NCI-H524 (cell line): ENCODE measurements at regions not wholly inside any gene's neighbourhood (a gene's known extent, or its start where the extent isn't known, plus 50 kb on each side); places are given as distances from the start of the nearest gene placed in this dataset.
"Not testable (repeated sequence)": the region's sequence is repeated elsewhere in the genome, so short reads cannot be mapped to it uniquely, and the experiment has no call there.

Source experiments
- DNase-seq, 2 experiments: peaks; one replicate each; lab custom pipeline; 2025; lab: John Stamatoyannopoulos, UW

DNA sequence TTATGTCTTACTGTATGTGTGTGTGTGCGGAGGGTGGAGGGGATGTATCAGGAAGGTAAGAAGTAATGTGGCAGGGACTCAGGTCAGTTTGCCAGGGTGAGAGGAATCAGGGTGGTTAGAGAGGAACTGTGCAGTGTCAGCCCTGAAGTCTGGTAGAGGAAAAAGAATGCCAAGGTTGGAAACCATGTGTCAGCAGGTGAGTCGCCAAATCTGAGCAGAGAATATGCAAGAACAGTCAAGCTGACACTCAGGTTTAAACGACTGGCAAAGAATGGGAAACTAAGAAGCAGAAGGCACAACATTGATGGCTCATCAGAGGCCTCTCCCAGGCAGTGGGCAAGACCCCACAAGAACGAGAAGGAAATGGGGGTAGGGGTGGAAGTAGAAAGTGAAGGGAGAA lies 107.5 kb upstream of the TBX18 start:
- no peak for DNase-seq

DNA sequence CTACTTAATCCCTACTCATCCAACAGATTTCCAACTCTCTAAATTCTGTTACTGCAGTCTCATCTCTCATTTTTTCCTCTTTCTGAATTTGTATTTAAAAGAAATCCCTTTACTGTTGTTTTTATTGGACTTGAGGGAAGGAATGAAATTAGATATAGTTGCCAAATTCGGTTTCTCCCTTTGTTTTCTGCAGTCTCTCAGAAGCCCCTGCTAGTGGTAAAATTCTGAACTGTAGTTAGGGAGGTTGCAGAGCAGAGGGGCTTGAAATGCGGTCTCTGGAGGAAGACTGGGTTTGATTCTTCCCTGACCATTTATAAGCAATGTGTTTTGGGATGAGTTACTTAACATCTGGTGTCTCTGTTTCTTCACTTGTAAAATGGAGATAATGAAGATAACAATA lies 106.3 kb upstream of the TBX18 start:
- DNase-seq = no peak

DNA sequence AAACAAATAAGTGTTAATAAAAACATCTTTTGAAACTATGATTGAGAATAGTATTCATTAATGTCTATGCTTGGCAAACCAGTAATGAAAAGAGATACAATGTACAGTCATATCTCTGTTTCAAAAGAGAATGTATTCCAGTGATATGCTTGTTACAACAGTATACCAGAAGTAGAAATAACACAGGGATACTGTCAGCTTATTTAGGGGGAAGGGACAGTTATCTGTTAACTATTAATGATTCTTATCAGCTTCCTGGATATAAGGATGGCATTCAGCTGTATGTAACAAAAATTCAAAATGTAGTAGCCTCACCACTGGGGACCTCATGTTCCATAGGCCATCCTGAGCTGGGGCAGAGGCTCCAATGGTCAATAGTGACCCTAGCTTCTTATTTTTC lies 103.8 kb upstream of the TBX18 start:
- DNase-seq = no peak

DNA sequence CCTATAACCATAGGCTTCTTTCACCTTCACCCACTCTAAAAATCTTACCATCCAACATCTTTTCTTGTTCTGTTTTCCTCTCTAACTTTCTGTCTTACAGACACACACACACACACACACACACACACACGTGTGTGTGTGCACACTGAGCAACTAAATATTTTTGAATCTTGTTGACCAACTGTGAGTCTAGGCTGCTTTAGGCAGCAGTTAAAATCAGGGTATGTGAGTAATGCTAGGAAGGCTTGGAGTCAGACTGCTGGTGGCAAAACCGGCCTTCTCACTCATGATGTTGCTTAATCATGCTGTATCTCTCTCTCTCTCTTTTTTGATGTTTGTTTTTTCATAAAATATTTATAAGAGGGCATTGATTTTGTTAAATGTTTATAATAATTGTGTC lies 103.1 kb upstream of the TBX18 start:
- DNase-seq = no peak

DNA sequence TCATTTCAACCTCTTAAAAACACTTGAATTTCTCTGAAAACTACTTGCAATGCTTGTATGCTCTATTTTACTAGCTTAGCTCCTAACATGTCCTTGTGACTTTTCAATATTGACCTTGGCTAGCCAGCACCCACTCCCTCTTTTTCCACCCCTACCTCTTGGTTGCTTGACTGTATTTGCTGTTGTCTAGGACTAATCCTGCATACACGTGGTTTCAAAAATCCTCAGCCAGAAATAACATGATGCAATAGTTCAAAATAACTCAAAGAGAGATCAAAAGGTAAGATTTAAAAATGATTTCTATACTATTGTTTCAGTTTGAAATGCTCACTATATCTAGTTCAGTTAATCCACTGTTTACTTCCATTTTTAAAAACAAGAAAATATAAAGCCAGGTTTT lies 102.3 kb upstream of the TBX18 start:
- no peak for DNase-seq

DNA sequence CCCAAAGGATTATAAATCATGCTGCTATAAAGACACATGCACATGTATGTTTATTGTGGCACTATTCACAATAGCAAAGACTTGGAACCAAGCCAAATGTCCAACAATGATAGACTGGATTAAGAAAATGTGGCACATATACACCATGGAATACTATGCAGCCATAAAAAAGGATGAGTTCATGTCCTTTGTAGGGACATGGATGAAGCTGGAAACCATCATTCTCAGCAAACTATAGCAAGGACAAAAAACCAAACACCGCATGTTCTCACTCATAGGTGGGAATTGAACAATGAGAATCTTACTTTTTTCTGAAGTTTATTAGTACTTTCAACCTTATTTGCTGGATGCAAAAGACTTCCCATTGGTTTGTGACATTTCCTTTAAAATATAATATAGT lies 101.0 kb upstream of the TBX18 start:
- DNase-seq = not testable (repeated sequence)

DNA sequence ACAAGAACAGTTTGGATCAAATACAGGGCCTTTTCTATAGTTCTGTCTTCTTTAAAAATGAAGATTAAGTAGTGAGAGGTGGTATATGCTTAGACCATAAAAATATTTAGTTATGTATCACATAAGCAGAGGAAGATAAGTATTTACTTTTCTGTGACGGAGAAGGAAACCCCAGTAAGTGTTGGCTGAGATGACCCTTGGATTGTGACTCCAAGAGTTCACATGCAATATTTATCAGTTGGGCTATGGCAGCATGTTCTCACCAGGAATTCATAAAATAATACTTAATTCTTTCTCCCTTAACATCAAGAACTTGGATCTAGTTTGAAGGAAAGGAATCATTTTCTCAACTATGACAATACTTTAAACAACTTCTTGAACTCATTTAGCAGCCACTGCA lies 98.4 kb upstream of the TBX18 start:
- DNase-seq = no peak

DNA sequence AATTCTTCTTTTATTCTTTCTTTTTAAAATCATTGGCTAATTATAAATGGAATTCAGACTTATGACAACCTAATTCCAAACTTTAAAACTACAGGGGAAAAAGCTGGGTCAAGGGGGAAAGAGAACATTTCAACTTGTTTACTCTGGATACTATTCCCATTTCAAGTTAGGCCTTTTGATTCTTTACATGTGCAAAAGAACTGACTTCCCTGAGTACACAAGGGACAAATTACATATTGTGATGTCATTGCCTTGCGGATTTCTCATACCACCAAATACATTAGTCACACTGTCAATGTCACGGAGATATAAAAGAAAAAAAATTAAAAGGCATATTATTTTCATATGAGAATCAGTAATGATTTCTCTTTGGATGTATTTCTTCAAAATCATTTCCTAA lies 96.5 kb upstream of the TBX18 start:
- DNase-seq = no peak

DNA sequence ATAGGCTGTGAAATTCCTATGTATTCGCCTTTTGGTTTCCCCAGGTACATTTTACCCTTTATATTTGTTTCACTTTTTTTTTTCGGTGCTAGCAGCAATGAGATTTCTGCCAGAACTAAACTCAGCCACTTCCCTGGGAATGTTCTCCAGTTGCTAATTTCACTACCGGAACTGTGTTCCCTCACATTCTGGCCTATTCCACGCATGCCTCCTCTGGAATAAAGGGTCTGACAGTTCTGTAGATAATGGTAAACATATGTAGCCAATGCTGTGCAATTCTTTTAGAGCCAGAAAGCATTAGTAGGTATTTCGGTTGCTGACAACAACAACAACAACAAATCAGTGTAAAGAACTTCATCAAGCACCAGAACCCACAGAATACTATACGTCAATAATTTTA lies 96.1 kb upstream of the TBX18 start:
- no peak for DNase-seq

DNA sequence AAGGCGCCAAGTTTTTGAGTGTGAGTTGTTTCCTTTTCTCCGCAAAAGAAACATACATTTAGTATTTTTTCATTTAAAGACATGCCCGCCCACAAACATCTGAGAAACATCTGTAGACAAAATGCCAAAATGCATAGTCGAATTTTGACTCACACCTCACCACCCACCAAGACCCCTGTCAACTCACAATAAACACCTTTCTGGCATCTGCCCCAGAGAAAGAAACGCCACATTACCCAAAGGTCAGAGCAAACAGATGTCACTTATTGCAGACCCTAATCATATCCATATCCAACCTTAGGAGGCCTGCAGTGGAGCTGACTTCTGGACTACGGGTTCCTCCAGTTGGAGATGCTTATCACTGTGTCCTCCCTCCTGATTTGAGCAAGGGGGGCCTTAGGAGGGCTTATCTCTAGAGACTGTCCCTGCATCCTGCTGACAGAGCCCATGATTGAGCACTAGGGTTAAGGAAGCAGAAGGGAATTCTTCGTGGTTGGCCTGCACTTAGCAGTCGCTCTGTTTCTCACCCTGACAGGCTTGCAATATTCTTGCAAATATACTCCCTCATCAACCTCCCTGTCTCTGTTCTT lies 90.5 kb upstream of the TBX18 start:
- DNase-seq = no peak

DNA sequence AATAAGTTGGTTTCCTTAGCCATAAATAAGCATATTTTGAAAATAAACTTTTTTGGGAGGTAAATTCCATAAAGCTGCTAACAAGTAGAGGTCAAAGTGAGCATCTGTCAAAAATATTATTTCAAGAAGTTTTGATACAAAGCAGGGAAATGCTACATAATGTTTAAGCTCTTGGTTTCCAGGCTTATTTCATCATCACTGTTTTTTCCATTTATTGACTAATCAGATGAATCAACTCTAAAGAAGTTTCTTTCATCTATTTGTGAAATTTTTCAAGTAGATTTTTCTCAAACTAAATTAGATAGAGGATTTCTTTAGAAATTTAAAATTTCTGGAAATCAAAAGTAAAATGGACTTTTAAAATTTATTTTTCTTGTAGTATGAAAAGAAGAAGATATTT lies 89.5 kb upstream of the TBX18 start:
- DNase-seq = no peak

DNA sequence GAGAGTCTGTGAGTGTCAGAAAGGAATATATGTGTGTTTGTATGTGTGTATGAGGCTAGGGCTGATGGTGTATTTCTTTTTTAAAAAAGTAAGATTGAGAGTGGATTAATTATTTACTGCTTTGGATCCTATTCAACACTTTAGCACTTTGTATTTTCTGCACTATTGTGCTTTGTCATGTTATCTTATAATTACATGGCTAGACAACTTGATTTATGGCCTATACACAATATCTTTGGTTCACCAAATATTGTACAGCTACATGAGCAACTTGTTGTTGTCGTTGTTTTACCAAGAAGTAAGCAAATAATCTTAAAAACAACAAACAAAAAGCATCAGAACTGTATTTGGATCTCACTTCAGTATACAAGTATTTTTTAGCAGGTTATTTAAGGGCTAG lies 84.6 kb upstream of the TBX18 start:
- no peak for DNase-seq

DNA sequence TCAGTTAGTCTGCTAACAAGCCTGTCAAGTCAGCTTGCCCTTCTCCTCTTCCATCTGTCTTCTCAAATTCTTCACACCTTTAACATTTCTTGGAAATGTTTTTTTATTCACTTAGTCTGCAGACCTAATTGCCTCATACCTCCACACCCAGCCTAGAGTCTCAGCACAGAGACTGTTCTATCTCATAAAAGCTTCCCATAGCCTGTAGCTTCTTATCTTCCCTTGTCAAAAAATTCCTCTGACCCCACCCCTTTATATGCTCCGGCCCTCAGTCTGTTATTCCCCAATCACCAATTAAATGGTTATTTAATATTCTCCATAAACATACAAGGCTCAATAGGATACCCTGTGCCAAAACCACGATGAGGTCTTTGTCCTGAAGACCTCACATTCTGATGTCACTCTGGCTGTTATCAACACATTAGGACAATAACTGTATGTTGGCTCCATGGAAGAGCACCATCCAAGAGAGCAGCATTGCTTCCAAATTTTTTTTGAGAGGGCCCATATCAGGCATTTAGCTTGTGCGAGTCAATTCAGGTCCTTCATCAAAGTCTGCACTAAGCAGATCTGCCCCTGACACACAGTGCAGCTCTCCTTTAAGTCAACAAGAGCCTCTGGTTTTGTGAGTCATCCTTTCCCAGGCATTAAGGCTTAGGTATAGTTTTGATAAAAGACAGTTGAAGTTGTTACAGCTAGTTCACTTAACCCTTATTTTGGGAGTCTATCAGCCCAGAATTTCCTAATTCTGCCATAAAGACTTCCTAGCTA lies 83.2 kb upstream of the TBX18 start:
- no peak for DNase-seq

DNA sequence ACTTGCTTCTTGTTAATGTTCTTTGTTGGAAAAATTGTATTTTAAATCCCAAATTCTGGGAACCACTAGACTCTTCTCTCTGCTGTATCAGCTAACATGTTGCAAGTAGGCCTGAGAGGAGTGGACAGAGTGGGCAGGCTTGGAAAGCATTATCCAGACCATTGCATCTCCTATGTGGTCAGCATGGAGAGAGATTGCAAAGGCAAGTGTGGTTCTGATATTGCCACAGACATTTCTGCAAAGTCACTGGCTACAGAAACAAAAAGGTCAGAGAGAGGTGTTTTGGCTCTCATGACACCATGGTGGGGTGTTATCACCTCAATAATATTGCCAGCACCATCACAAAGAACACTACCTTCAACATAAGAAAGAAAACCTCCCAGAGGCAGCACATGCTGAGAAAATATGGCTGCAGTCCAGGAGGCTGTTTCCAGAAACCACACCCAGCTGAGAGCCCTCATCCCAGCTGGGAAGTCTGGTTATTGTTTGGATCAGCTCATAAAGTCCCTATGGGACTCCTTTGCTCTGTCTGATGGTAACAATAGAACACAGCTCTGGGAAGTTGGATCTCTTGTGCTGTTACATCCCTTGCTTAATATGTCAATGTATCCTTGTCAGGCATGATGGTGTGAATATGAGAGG lies 78.2 kb upstream of the TBX18 start:
- no peak for DNase-seq

DNA sequence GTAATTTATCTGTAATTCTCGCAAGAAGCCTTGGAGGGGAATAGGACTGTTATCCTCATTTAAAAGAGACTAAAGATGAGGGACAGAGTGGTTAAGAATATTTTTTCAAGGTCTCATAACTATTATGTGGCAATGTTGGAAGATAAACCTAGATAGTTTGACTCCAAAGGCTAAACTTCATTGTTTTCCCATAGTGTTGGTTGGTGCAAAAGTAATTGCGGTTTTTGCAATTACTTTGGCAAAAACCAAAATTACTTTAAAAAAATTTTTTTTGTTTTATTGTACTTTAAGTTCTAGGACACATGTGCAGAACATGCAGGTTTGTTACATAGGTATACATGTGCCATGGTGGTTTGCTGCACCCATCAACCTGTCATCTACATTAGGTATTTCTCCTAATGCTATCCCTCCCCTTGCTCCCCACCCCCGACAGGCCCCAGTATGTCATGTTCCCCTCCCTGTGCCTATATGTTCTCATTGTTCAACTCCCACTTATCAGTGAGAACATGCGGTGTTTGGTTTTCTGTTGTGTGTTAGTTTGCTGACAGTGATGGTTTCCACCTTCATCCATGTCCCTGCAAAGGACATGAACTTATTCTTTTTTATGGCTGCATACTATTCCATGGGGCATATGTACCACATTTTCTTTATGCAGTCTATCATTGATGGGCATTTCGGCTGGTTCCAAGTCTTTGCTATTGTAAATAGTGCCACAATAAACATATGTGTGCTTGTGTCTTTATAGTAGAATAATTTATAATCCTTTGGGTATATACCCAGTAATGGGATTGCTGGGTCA lies 72.9 kb upstream of the TBX18 start:
- not testable (repeated sequence) for DNase-seq

DNA sequence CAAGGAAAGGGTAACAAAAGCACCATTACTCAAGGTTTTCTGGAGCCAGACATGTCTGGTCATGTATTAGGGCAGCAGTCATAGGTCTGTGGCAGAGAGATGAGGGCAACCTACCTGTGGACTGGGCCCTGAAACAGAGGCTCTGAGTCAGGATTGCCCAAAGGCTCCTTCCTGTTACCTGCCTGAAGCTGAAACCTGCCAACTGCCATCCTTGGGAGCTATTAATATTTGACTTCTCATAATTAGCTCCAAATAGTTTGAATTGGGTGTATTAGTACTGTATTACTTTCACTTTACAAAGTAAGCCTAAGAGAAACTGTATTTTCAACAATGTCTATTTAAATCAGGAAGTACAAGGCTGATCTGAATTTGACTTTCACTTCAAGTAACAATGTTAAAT lies 72.0 kb upstream of the TBX18 start:
- DNase-seq = no peak

DNA sequence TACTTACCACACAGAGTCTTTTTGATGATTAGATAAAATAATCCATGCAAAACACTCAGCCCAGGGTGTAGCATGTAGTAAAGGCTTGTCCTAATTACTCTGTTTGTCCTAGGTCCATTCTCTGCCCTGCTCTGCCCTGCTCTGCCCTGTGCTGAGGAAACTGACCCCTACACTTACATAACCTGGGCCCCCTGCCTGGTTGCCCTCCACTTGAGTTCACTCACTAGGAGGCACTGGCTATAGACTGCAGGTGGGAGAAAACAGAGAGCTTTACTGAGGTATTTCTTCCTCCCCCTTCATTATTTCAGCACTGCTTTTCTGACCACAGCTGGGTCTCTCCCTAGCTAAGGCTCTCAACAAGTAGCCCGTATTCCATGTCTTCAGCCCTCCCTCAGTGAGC lies 70.9 kb upstream of the TBX18 start:
- DNase-seq = no peak

DNA sequence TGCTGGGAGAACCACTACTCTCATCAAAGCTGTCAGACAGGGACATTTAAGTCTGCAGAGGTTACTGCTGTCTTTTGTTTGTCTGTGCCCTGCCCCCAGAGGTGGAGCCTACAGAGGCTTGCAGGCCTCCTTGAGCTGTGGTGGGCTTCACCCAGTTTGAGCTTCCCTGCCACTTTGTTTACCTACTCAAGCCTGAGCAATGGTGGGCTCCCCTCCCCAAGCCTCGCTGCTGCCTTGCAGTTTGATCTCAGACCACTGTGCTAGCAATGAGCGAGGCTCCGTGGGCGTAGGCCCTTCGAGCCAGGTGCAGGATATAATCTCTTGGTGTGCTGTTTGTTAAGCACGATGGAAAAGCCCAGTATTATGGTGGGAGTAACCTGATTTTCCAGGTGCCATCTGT lies 67.5 kb upstream of the TBX18 start:
- not testable (repeated sequence) for DNase-seq

DNA sequence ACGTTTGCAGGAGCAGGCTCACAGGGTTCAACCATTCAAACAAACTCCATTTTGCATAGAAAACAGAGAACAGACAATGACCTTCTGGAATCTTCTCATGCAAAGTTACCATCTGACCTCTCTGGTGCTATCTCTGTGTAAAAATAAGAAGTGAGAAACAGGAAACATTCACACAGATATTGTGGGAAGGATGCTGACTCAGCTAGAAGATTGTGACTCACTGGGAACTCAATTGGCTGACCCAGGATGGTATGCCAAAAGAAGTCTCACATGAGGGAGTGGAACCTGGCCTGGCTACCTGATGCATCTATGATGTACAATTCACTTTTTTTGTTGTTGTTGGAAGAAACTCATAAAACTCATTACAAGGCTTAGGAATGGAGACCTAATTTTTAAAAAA lies 61.1 kb upstream of the TBX18 start:
- DNase-seq = no peak

DNA sequence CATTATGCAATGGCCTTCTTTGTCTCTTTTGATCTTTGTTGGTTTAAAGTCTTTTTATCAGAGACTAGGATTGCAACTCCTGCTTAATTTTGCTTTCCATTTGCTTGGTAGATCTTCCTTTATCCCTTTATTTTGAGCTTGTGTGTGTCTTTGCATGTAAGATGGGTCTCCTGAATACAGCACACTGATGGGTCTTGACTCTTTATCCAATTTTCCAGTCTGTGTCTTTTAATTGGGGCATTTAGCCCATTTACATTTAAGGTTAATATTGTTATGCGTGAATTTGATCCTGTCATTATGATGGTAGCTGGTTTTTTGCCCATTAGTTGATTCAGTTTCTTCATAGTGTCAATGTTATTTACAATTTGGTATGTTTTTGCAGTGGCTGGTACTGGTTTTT lies 56.9 kb upstream of the TBX18 start:
- not testable (repeated sequence) for DNase-seq

DNA sequence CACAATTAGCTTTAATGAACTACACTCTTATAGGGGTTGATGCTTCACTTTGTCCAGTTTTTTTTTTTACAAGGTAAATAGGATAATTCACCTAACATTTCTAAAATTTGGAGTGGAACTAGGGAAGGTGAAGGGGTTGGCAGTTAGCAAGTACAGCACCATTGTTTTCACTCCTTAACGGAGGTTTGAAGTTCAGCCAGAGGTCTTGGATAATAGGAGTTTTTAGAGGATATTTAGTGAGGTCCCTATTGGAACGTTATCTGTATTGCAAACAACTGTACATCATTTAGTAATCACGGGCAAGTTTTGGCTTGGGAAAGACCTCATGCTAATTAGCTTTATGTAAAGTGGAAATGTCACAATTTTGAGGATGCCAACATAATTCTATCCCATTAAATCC lies 52.3 kb upstream of the TBX18 start:
- DNase-seq = no peak

DNA sequence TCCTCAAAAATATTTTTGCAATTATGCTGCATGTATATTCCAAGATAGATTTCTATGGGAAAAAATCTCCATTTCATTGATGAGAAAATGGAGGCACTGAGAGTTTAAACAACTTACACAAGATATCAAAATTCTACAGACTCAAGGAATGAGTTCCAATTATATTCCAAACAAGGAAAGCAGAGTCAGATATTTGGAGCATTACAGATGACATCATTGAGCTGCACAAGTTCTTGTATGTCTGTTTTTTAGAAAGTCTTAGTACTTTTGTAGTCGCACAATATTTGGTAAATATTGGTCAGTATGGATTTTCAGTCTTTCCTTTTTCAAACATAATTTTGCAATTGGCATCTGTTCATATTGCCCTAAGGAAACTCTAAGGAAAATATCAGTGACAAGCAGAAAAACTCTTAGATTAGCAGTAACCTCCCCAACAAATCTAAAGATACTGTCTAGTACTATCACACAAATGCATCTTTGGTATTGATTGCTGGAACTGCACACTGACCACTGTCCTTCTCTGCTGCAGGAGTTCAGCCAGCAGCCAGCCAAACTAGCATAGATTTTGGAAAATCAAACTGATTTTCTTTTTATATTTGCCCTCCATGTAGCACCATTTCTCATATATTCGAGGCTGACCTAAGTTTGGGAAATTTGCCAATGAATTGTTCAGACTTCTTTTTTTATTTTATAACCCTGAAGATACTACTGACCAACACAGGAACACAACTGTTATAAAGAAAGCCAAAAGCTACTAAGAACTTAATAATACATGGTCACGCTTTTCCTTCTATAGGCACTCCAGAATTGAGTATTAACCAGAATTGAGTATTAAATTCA lies 51.7 kb upstream of the TBX18 start:
- DNase-seq = no peak
